ENCODE measurements at regions not wholly inside any gene's neighbourhood (a gene's known extent, or its start where the extent isn't known, plus 50 kb on each side); places are given as distances from the start of the nearest gene placed in this dataset.

GRCh38 chr17:77319211-77320043 is 178.7 kb downstream of the SEC14L1 start:
- TF ChIP-seq POLR2A (IDR thresholded peaks at IDR 0.05; ENCODE audit: low read depth, low read length) (no peak), TAF1 (IDR thresholded peaks at IDR 0.05; ENCODE audit: low read depth, low read length) (peak; percentile 19; the same call in 1 of the 2 replicates)
- peak; percentile 16 for FAIRE-seq
- DNase-seq (ENCODE audit: insufficient read length, low spot score) = no peak

- DNase-seq (ENCODE audit: insufficient read length, low spot score) = no peak
- FAIRE-seq = no peak
- no peak for TF ChIP-seq POLR2A (IDR thresholded peaks at IDR 0.05; ENCODE audit: low read depth, low read length)
- no peak for TF ChIP-seq SPI1 (IDR thresholded peaks at IDR 0.05; ENCODE audit: low read depth, low read length)
- TF ChIP-seq POU2F2 (IDR thresholded peaks at IDR 0.05; ENCODE audit: low read depth, low read length) = no peak
- no peak for TF ChIP-seq PAX5 (IDR thresholded peaks at IDR 0.05; ENCODE audit: insufficient read depth, low read length, severe bottlenecking)
- no peak for TF ChIP-seq TAF1 (IDR thresholded peaks at IDR 0.05; ENCODE audit: low read depth, low read length)
- no peak for TF ChIP-seq POLR2AphosphoS5 (IDR thresholded peaks at IDR 0.05; ENCODE audit: low read depth, low read length)
Observed at GRCh38 chr17:77320044-77320440, 179.3 kb downstream of the SEC14L1 start.

- TF ChIP-seq SPI1 (IDR thresholded peaks at IDR 0.05; ENCODE audit: low read depth, low read length) (no peak), TAF1 (IDR thresholded peaks at IDR 0.05; ENCODE audit: low read depth, low read length) (0 out of 2 replicates have a peak, but pooled peaks have one; percentile 18), POLR2AphosphoS5 (IDR thresholded peaks at IDR 0.05; ENCODE audit: low read depth, low read length) (no peak), PAX5 (IDR thresholded peaks at IDR 0.05; ENCODE audit: insufficient read depth, low read length, severe bottlenecking) (peak; percentile 28), POU2F2 (IDR thresholded peaks at IDR 0.05; ENCODE audit: low read depth, low read length) (no peak), POLR2A (IDR thresholded peaks at IDR 0.05; ENCODE audit: low read depth, low read length) (no peak)
- no peak for DNase-seq (ENCODE audit: insufficient read length, low spot score)
- no peak for FAIRE-seq
Observed at GRCh38 chr17:77320485-77321256, 179.9 kb downstream of the SEC14L1 start.

GRCh38 chr17:77321649-77322513 is 181.1 kb downstream of the SEC14L1 start:
- no peak for FAIRE-seq
- TF ChIP-seq TAF1 (IDR thresholded peaks at IDR 0.05; ENCODE audit: low read depth, low read length) (no peak), SPI1 (IDR thresholded peaks at IDR 0.05; ENCODE audit: low read depth, low read length) (no peak), POLR2AphosphoS5 (IDR thresholded peaks at IDR 0.05; ENCODE audit: low read depth, low read length) (no peak), POU2F2 (IDR thresholded peaks at IDR 0.05; ENCODE audit: low read depth, low read length) (no peak), PAX5 (IDR thresholded peaks at IDR 0.05; ENCODE audit: insufficient read depth, low read length, severe bottlenecking) (no peak), POLR2A (IDR thresholded peaks at IDR 0.05; ENCODE audit: low read depth, low read length) (no peak)
- DNase-seq (ENCODE audit: insufficient read length, low spot score) = no peak

- FAIRE-seq = no peak
- no peak for DNase-seq (ENCODE audit: insufficient read length, low spot score)
- TF ChIP-seq TAF1 (IDR thresholded peaks at IDR 0.05; ENCODE audit: low read depth, low read length) = no peak
- TF ChIP-seq SPI1 (IDR thresholded peaks at IDR 0.05; ENCODE audit: low read depth, low read length) = peak; percentile 39; the same call in 1 of the 2 replicates
- no peak for TF ChIP-seq POU2F2 (IDR thresholded peaks at IDR 0.05; ENCODE audit: low read depth, low read length)
- no peak for TF ChIP-seq POLR2AphosphoS5 (IDR thresholded peaks at IDR 0.05; ENCODE audit: low read depth, low read length)
Observed at GRCh38 chr17:77322514-77323412, 182.0 kb downstream of the SEC14L1 start.

GRCh38 chr17:77323413-77324171 is 182.8 kb downstream of the SEC14L1 start:
- no peak for FAIRE-seq
- no peak for DNase-seq (ENCODE audit: insufficient read length, low spot score)
- no peak for TF ChIP-seq SPI1 (IDR thresholded peaks at IDR 0.05; ENCODE audit: low read depth, low read length)
- no peak for TF ChIP-seq POLR2AphosphoS5 (IDR thresholded peaks at IDR 0.05; ENCODE audit: low read depth, low read length)
- TF ChIP-seq POU2F2 (IDR thresholded peaks at IDR 0.05; ENCODE audit: low read depth, low read length) = no peak
- no peak for TF ChIP-seq PAX5 (IDR thresholded peaks at IDR 0.05; ENCODE audit: insufficient read depth, low read length, severe bottlenecking)
- TF ChIP-seq TAF1 (IDR thresholded peaks at IDR 0.05; ENCODE audit: low read depth, low read length) = no peak
- no peak for TF ChIP-seq POLR2A (IDR thresholded peaks at IDR 0.05; ENCODE audit: low read depth, low read length)

- no peak for FAIRE-seq
Observed at GRCh38 chr17:77324227-77324626, 183.5 kb downstream of the SEC14L1 start.

More at GRCh38 chr17:77324227-77324626, 183.5 kb downstream of the SEC14L1 start:
- TF ChIP-seq SPI1 (IDR thresholded peaks at IDR 0.05; ENCODE audit: low read depth, low read length) = no peak
- TF ChIP-seq TAF1 (IDR thresholded peaks at IDR 0.05; ENCODE audit: low read depth, low read length) = no peak
- TF ChIP-seq POLR2A (IDR thresholded peaks at IDR 0.05; ENCODE audit: low read depth, low read length) = no peak
- no peak for TF ChIP-seq PAX5 (IDR thresholded peaks at IDR 0.05; ENCODE audit: insufficient read depth, low read length, severe bottlenecking)
- no peak for TF ChIP-seq POLR2AphosphoS5 (IDR thresholded peaks at IDR 0.05; ENCODE audit: low read depth, low read length)
- no peak for TF ChIP-seq POU2F2 (IDR thresholded peaks at IDR 0.05; ENCODE audit: low read depth, low read length)
- no peak for DNase-seq (ENCODE audit: insufficient read length, low spot score)
